Choroid plexus epithelial cell (primary cell): ENCODE measurements at regions not wholly inside any gene's neighbourhood (a gene's known extent, or its start where the extent isn't known, plus 50 kb on each side); places are given as distances from the start of the nearest gene placed in this dataset.

ENCODE experiments used
- DNase-seq: peaks from one replicate; pipeline ENCODE4 v3.0.0-alpha.2; 2010; ENCODE audit warnings: low read depth
- H3K4me3 ChIP-seq: 2 replicates; pipeline ENCODE4 v1.5.1; 2011; ENCODE audit warnings: low read depth, mild to moderate bottlenecking, control low read depth, low read length, moderate library complexity
- CTCF ChIP-seq: conservative IDR thresholded peaks from 2 replicates; pipeline ENCODE4 v1.5.1; 2011; ENCODE audit warnings: low read depth, mild to moderate bottlenecking, control low read depth, inconsistent platforms, low read length, moderate library complexity

DNA sequence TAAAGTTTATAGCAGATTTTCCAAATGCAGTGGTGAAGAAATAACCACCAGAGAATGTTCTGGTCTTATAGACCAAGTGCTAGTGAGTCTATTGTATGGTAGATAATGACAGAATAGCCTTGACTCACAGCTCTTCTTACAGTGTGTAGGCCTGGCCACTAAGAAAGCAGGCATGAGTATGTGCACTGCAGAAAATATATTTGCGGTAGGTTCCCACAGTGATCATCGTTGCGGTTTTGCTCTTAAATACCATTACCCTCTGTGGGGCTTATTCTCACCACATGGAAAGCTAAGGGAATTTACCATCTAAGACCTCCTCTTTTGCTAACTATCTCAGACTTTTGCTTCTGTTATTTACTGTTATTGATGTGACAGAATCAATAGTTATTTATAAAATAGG, 212.3 kb upstream of the SYNDIG1 start:
- no peak for TF ChIP-seq CTCF
- no peak overlapping the region for H3K4me3 ChIP-seq
- DNase-seq = no peak

- no peak overlapping the region for H3K4me3 ChIP-seq
- no peak for TF ChIP-seq CTCF
- no peak for DNase-seq
Measured at GRCh38 chr20:24256307-24256706, 213.1 kb upstream of the SYNDIG1 start.

- DNase-seq = no peak
- H3K4me3 ChIP-seq = no peak overlapping the region
- no peak for TF ChIP-seq CTCF
Measured at GRCh38 chr20:24254480-24254879, 214.9 kb upstream of the SYNDIG1 start.

DNA sequence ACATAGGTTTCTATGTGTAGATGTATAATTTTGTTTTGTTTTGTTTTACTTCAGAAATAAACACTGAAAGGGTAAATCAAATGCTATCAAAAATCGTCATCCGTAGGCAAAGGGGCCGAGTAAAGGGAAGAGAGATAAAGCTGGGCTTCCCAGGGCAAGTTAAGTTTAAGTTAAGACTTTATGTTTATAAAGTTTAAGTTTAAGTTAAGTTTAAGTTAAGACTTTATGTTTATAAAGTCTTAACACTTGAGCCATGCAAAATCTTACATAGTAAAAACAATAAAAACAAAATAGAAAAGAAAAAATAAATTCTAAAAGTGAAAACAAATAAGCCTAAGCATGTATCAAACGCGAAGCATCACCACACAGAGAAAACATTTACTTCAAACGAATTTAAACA, 216.1 kb upstream of the SYNDIG1 start:
- no peak for DNase-seq
- no peak overlapping the region for H3K4me3 ChIP-seq
- TF ChIP-seq CTCF = no peak

DNA sequence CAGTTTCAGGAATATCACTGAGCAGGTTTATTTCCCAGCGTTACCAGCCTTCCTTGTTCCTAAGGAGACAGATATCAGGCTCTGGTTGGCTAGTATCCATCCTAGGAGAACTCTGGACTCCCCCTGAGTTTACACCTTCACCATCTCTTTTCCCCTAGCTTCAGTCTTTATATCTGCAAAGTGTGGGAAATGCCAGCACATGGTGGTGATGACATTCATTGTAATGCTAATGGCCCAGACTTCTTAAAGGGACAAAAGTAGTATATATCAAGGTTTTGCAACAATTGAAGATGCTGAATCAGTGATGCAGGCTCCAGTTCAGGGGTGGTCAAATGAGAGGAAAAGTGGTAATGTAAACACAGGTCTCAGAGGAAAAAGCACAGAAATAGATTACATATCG, 224.3 kb upstream of the SYNDIG1 start:
- no peak for DNase-seq
- H3K4me3 ChIP-seq = no peak overlapping the region
- TF ChIP-seq CTCF = no peak

GRCh38 chr20:24242763-24243162, 226.7 kb upstream of the SYNDIG1 start:
- no peak for DNase-seq
- TF ChIP-seq CTCF = no peak
- H3K4me3 ChIP-seq = no peak overlapping the region

DNA sequence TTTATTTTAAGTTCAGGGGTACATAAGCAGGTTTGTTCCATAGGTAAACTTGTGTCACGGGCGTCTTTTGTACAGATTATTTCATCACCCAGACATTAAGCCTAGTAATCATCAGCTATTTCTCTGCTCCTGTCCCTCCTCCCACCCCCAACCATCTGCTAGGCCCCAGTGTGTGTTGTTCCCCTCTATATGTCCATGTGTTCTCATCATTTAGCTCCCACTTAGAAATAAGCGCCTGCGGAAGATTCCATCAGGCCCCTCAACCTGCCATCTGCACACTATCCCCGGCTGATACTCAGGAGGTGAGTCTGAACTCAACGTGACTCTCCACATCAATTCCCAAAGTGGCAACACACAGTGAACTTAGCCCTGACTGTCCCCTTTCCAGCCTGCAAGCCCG, 228.0 kb upstream of the SYNDIG1 start:
- no peak for TF ChIP-seq CTCF
- no peak for DNase-seq
- no peak overlapping the region for H3K4me3 ChIP-seq
